ENCODE measurements at regions not wholly inside any gene's neighbourhood (a gene's known extent, or its start where the extent isn't known, plus 50 kb on each side); places are given as distances from the start of the nearest gene placed in this dataset.
A peak's percentile ranks its signal among the peaks of the same experiment; 100 is the strongest.

- H3K4me1 ChIP-seq (replicated peaks in 1 of 2) = peaks cover 58 to 68% of the 10 kb centered on the region in 2 donors
- in situ Hi-C loops (cut with MboI; ENCODE audit: low pct_unique_long_range_greater_than_20kb in 2 of 9, low sequenced_read_pairs in 9 of 9, unreplicated experiment in 9 of 9) = no loop called here
Measured at GRCh38 chr5:124460642-124461041, 285.8 kb downstream of the ZNF608 start.

GRCh38 chr5:124459984-124460383 lies 286.5 kb downstream of the ZNF608 start:
- Histone ChIP-seq H3K27ac (no peak overlapping the region), H3K4me1 (replicated peaks in 1 of 2) (peaks cover 58 to 68% of the 10 kb centered on the region in 2 donors), H3K4me3 (no peak overlapping the region)
- WGBS, 10 experiments = 30 to 100% (median 80%) methylated on average over 1 to 5 of the region's 6 CpGs; no CpG with 5 or more reads in 2 of the 10 experiments
- ATAC-seq (replicated peaks in 6 of 8) = no peak
- in situ Hi-C loops (cut with MboI; ENCODE audit: low pct_unique_long_range_greater_than_20kb in 2 of 9, low sequenced_read_pairs in 9 of 9, unreplicated experiment in 9 of 9) = no loop called here

More at GRCh38 chr5:124460642-124461041, 285.8 kb downstream of the ZNF608 start:
- no peak for ATAC-seq (replicated peaks in 6 of 8)
- Histone ChIP-seq H3K27ac (peak overlapping the region in 1 of 2 donors; percentile 24), H3K4me3 (no peak overlapping the region)
- 8 to 100% (median 50%) methylated on average over 1 to 3 of the region's 3 CpGs; no CpG with 5 or more reads in 1 of the 10 experiments for WGBS, 10 experiments

- no peak overlapping the region for H3K4me3 ChIP-seq
- ATAC-seq (replicated peaks in 6 of 8) = no peak
- peaks cover 48 to 62% of the 10 kb centered on the region in 2 donors for H3K4me1 ChIP-seq (replicated peaks in 1 of 2)
- H3K27ac ChIP-seq = no peak overlapping the region
- in situ Hi-C loops (cut with MboI; ENCODE audit: low pct_unique_long_range_greater_than_20kb in 2 of 9, low sequenced_read_pairs in 9 of 9, unreplicated experiment in 9 of 9) = no loop called here
- 40 to 100% (median 78%) methylated on average over 1 of the region's 1 CpG; no CpG with 5 or more reads in 2 of the 10 experiments for WGBS, 10 experiments
Measured at GRCh38 chr5:124457901-124458300, 288.5 kb downstream of the ZNF608 start.

- Histone ChIP-seq H3K4me3 (no peak overlapping the region), H3K4me1 (replicated peaks in 1 of 2) (peaks cover 48 to 62% of the 10 kb centered on the region in 2 donors), H3K27ac (no peak overlapping the region)
- no peak for ATAC-seq (replicated peaks in 6 of 8)
- in situ Hi-C loops (cut with MboI; ENCODE audit: low pct_unique_long_range_greater_than_20kb in 2 of 9, low sequenced_read_pairs in 9 of 9, unreplicated experiment in 9 of 9) = no loop called here
- WGBS, 10 experiments = 31 to 100% (median 60%) methylated on average over 1 to 5 of the region's 5 CpGs; no CpG with 5 or more reads in 1 of the 10 experiments
Measured at GRCh38 chr5:124457101-124457500, 289.3 kb downstream of the ZNF608 start.

GRCh38 chr5:124456249-124456648 lies 290.2 kb downstream of the ZNF608 start:
- Histone ChIP-seq H3K27ac (no peak overlapping the region), H3K4me1 (replicated peaks in 1 of 2) (peaks cover 48 to 60% of the 10 kb centered on the region in 2 donors), H3K4me3 (no peak overlapping the region)
- ATAC-seq (replicated peaks in 6 of 8) = peak in 3 of 8 experiments; percentile 63 to 89 (median 71)
- in situ Hi-C loops (cut with MboI; ENCODE audit: low pct_unique_long_range_greater_than_20kb in 2 of 9, low sequenced_read_pairs in 9 of 9, unreplicated experiment in 9 of 9) = no loop called here
- 0 to 100% (median 67%) methylated on average over 2 to 3 of the region's 3 CpGs; no CpG with 5 or more reads in 2 of the 10 experiments for WGBS, 10 experiments

GRCh38 chr5:124454081-124454480 lies 292.4 kb downstream of the ZNF608 start:
- H3K4me3 ChIP-seq = no peak overlapping the region
- H3K27ac ChIP-seq = no peak overlapping the region
- in situ Hi-C loops (cut with MboI; ENCODE audit: low pct_unique_long_range_greater_than_20kb in 2 of 9, low sequenced_read_pairs in 9 of 9, unreplicated experiment in 9 of 9) = no loop called here
- H3K4me1 ChIP-seq (replicated peaks in 1 of 2) = peaks cover 36 to 42% of the 10 kb centered on the region in 2 donors
- no peak for ATAC-seq (replicated peaks in 6 of 8)
- WGBS, 10 experiments = 54 to 100% (median 89%) methylated on average over 2 to 3 of the region's 3 CpGs

- ATAC-seq (replicated peaks in 6 of 8) = peak in 1 of 8 experiments; percentile 13
- no peak overlapping the region for H3K4me3 ChIP-seq
- H3K4me1 ChIP-seq (replicated peaks in 1 of 2) = peaks cover 31 to 35% of the 10 kb centered on the region in 2 donors
- 18 to 100% (median 82%) methylated on average over 1 to 5 of the region's 5 CpGs; no CpG with 5 or more reads in 1 of the 10 experiments for WGBS, 10 experiments
- in situ Hi-C loops (cut with MboI; ENCODE audit: low pct_unique_long_range_greater_than_20kb in 2 of 9, low sequenced_read_pairs in 9 of 9, unreplicated experiment in 9 of 9) = no loop called here
- no peak overlapping the region for H3K27ac ChIP-seq
Measured at GRCh38 chr5:124453221-124454051, 293.0 kb downstream of the ZNF608 start.

GRCh38 chr5:124452412-124452811 lies 294.0 kb downstream of the ZNF608 start:
- peak in 3 of 8 experiments; percentile 33 to 52 (median 40) for ATAC-seq (replicated peaks in 6 of 8)
- peak overlapping the region in 1 of 2 donors; percentile 14 for H3K27ac ChIP-seq
- in situ Hi-C loops (cut with MboI; ENCODE audit: low pct_unique_long_range_greater_than_20kb in 2 of 9, low sequenced_read_pairs in 9 of 9, unreplicated experiment in 9 of 9) = no loop called here

GRCh38 chr5:124451721-124452383 lies 294.6 kb downstream of the ZNF608 start:
- 39 to 98% (median 81%) methylated on average over 3 to 7 of the region's 7 CpGs for WGBS, 10 experiments
- H3K4me3 ChIP-seq = no peak overlapping the region
- peaks cover 27 to 35% of the 10 kb centered on the region in 2 donors for H3K4me1 ChIP-seq (replicated peaks in 1 of 2)
- peak in 1 of 8 experiments; percentile 23 for ATAC-seq (replicated peaks in 6 of 8)
- H3K27ac ChIP-seq = peak overlapping the region in 1 of 2 donors; percentile 14
- in situ Hi-C loops (cut with MboI; ENCODE audit: low pct_unique_long_range_greater_than_20kb in 2 of 9, low sequenced_read_pairs in 9 of 9, unreplicated experiment in 9 of 9) = no loop called here

More at GRCh38 chr5:124452412-124452811, 294.0 kb downstream of the ZNF608 start:
- Histone ChIP-seq H3K4me1 (replicated peaks in 1 of 2) (peaks cover 26 to 35% of the 10 kb centered on the region in 2 donors), H3K4me3 (no peak overlapping the region)
- 50 to 96% (median 81%) methylated on average over 1 to 7 of the region's 8 CpGs; no CpG with 5 or more reads in 4 of the 10 experiments for WGBS, 10 experiments

- Histone ChIP-seq H3K4me1 (replicated peaks in 1 of 2) (peaks cover 43 to 53% of the 10 kb centered on the region in 2 donors), H3K27ac (peak overlapping the region in 1 of 2 donors; percentile 44), H3K4me3 (no peak overlapping the region)
- peak in 5 of 8 experiments; percentile 84 to 93 (median 91) for ATAC-seq (replicated peaks in 6 of 8)
- 0 to 81% (median 23%) methylated on average over 1 to 6 of the region's 6 CpGs; no CpG with 5 or more reads in 1 of the 10 experiments for WGBS, 10 experiments
- in situ Hi-C loops (cut with MboI; ENCODE audit: low pct_unique_long_range_greater_than_20kb in 2 of 9, low sequenced_read_pairs in 9 of 9, unreplicated experiment in 9 of 9) = no loop called here
Measured at GRCh38 chr5:124446120-124446519, 300.3 kb downstream of the ZNF608 start.

GRCh38 chr5:124445070-124445619 lies 301.3 kb downstream of the ZNF608 start:
- Histone ChIP-seq H3K27ac (peak overlapping the region in 1 of 2 donors; percentile 33), H3K4me1 (replicated peaks in 1 of 2) (peaks cover 36 to 53% of the 10 kb centered on the region in 2 donors), H3K4me3 (no peak overlapping the region)
- ATAC-seq (replicated peaks in 6 of 8) = peak in 5 of 8 experiments; percentile 18 to 51 (median 27)
- 60 to 100% (median 90%) methylated on average over 2 to 3 of the region's 3 CpGs; no CpG with 5 or more reads in 1 of the 10 experiments for WGBS, 10 experiments
- in situ Hi-C loops (cut with MboI; ENCODE audit: low pct_unique_long_range_greater_than_20kb in 2 of 9, low sequenced_read_pairs in 9 of 9, unreplicated experiment in 9 of 9) = no loop called here

- WGBS, 10 experiments = 28 to 100% (median 100%) methylated on average over 1 to 4 of the region's 4 CpGs; no CpG with 5 or more reads in 1 of the 10 experiments
Measured at GRCh38 chr5:124444147-124444775, 302.2 kb downstream of the ZNF608 start.

More at GRCh38 chr5:124444147-124444775, 302.2 kb downstream of the ZNF608 start:
- ATAC-seq (replicated peaks in 6 of 8) = no peak
- in situ Hi-C loops (cut with MboI; ENCODE audit: low pct_unique_long_range_greater_than_20kb in 2 of 9, low sequenced_read_pairs in 9 of 9, unreplicated experiment in 9 of 9) = no loop called here
- Histone ChIP-seq H3K27ac (no peak overlapping the region), H3K4me1 (replicated peaks in 1 of 2) (peaks cover 37 to 53% of the 10 kb centered on the region in 2 donors), H3K4me3 (no peak overlapping the region)

Measured in motor neuron (in vitro differentiated cells).